SK-N-SH treated with all-trans-retinoic acid at 6 μM for 48 hours (cell line): ENCODE measurements at regions not wholly inside any gene's neighbourhood (a gene's known extent, or its start where the extent isn't known, plus 50 kb on each side); places are given as distances from the start of the nearest gene placed in this dataset.

ENCODE experiments used
- ARNTL ChIP-seq: fragments of 450-650 bp; formaldehyde crosslinking; IDR thresholded peaks from 2 replicates; pipeline ENCODE4 v1.5.0; 2020; ENCODE audit warnings: low read depth, mild to moderate bottlenecking, moderate library complexity, borderline replicate concordance
- PPARA ChIP-seq: fragments of 250-450 bp; sonication (Bioruptor Pico); IDR thresholded peaks from 2 replicates; pipeline ENCODE4 v1.5.0; 2020; ENCODE audit warnings: mild to moderate bottlenecking, borderline replicate concordance
- SNAI2 ChIP-seq: fragments of 250-450 bp; sonication (Bioruptor Pico); IDR thresholded peaks from 2 replicates; pipeline ENCODE4 v1.5.0; 2020; ENCODE audit warnings: mild to moderate bottlenecking, moderate library complexity
- ZFP30 ChIP-seq: fragments of 450-650 bp; formaldehyde crosslinking; IDR thresholded peaks from 2 replicates; pipeline ENCODE4 v1.5.0; 2022; ENCODE audit warnings: mild to moderate bottlenecking, moderate library complexity
- TF ChIP-seq, protein P1 (sequence below): fragments of 250-450 bp; sonication (Bioruptor Pico); IDR thresholded peaks from 2 replicates; pipeline ENCODE4 v1.8.0; 2020; ENCODE audit warnings: mild to moderate bottlenecking, moderate library complexity, borderline replicate concordance

GRCh38 chr4:170169699-170170098 lies 79.9 kb upstream of the AADAT start:
- TF ChIP-seq, protein P1, sequence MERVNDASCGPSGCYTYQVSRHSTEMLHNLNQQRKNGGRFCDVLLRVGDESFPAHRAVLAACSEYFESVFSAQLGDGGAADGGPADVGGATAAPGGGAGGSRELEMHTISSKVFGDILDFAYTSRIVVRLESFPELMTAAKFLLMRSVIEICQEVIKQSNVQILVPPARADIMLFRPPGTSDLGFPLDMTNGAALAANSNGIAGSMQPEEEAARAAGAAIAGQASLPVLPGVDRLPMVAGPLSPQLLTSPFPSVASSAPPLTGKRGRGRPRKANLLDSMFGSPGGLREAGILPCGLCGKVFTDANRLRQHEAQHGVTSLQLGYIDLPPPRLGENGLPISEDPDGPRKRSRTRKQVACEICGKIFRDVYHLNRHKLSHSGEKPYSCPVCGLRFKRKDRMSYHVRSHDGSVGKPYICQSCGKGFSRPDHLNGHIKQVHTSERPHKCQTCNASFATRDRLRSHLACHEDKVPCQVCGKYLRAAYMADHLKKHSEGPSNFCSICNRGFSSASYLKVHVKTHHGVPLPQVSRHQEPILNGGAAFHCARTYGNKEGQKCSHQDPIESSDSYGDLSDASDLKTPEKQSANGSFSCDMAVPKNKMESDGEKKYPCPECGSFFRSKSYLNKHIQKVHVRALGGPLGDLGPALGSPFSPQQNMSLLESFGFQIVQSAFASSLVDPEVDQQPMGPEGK (CRISPR knock-in tag) = no peak
- TF ChIP-seq PPARA (CRISPR knock-in tag) (no peak), ARNTL (CRISPR knock-in tag) (no peak), SNAI2 (CRISPR knock-in tag) (no peak), ZFP30 (CRISPR knock-in tag) (no peak)
